H9 (cell line): ENCODE measurements at regions not wholly inside any gene's neighbourhood (a gene's known extent, or its start where the extent isn't known, plus 50 kb on each side); places are given as distances from the start of the nearest gene placed in this dataset.

Experiments used
- DNase-seq: peaks from one replicate; pipeline ENCODE4 v3.0.0-alpha.2; 2017
- H2AFZ ChIP-seq: one replicate; pipeline ENCODE4 v1.6.1; 2013; ENCODE audit warnings: mild to moderate bottlenecking, low read length, control low read depth, moderate library complexity
- H2AK5ac ChIP-seq: 2 replicates; pipeline ENCODE4 v1.6.1; 2013; ENCODE audit warnings: low read length, control low read depth, mixed read lengths; ENCODE audit not compliant: insufficient read length
- H2BK120ac ChIP-seq: one replicate; pipeline ENCODE4 v1.6.1; 2013; ENCODE audit warnings: low read depth, mild to moderate bottlenecking, low read length, control low read depth, inconsistent platforms; ENCODE audit not compliant: poor library complexity, severe bottlenecking
- H2BK12ac ChIP-seq: 2 replicates; pipeline ENCODE4 v1.6.1; 2013; ENCODE audit warnings: low read length, control low read depth, mixed read lengths, low read depth; ENCODE audit not compliant: insufficient read length
- H2BK15ac ChIP-seq: 2 replicates; pipeline ENCODE4 v1.6.1; 2013; ENCODE audit warnings: low read depth, low read length, control low read depth
- H2BK20ac ChIP-seq: one replicate; pipeline ENCODE4 v1.6.1; 2013; ENCODE audit warnings: low read depth, mild to moderate bottlenecking, low read length, control low read depth, inconsistent platforms; ENCODE audit not compliant: poor library complexity, severe bottlenecking
- H2BK5ac ChIP-seq: 2 replicates; pipeline ENCODE4 v1.6.1; 2013; ENCODE audit warnings: low read length, control low read depth, mixed read lengths; ENCODE audit not compliant: insufficient read length
- H3K14ac ChIP-seq: 2 replicates; pipeline ENCODE4 v1.6.1; 2013; ENCODE audit warnings: low read length, control low read depth; ENCODE audit not compliant: insufficient read depth
- H3K18ac ChIP-seq: 2 replicates; pipeline ENCODE4 v1.6.1; 2013; ENCODE audit warnings: low read depth, mild to moderate bottlenecking, mixed read lengths, low read length, control low read depth; ENCODE audit not compliant: insufficient read length
- H3K23ac ChIP-seq: 2 replicates; pipeline ENCODE4 v1.6.1; 2013; ENCODE audit warnings: low read length, control low read depth, mixed read lengths, low read depth; ENCODE audit not compliant: insufficient read length
- H3K23me2 ChIP-seq: 2 replicates; pipeline ENCODE4 v1.6.1; 2013; ENCODE audit warnings: low read depth, mild to moderate bottlenecking, mixed read lengths, low read length, control low read depth; ENCODE audit not compliant: insufficient read length, poor library complexity, severe bottlenecking
- H3K27ac ChIP-seq: 2 replicates; pipeline ENCODE4 v1.5.1; 2013; ENCODE audit warnings: low read length, control low read depth, mixed read lengths, low read depth; ENCODE audit not compliant: insufficient read length
- H3K27me3 ChIP-seq: 2 replicates; pipeline ENCODE4 v1.6.1; 2013; ENCODE audit warnings: low read length, control low read depth, inconsistent platforms; ENCODE audit not compliant: insufficient read depth
- H3K4ac ChIP-seq: 2 replicates; pipeline ENCODE4 v1.6.1; 2013; ENCODE audit warnings: low read depth, mild to moderate bottlenecking, control low read depth, inconsistent platforms, low read length, moderate library complexity
- H3K4me1 ChIP-seq: 2 replicates; pipeline ENCODE4 v1.6.1; 2013; ENCODE audit warnings: low read length, control low read depth, inconsistent platforms; ENCODE audit not compliant: insufficient read depth
- H3K4me2 ChIP-seq: 2 replicates; pipeline ENCODE4 v1.6.1; 2013; ENCODE audit warnings: low read length, control low read depth, mixed read lengths; ENCODE audit not compliant: insufficient read length, insufficient read depth
- H3K56ac ChIP-seq: 2 replicates; pipeline ENCODE4 v1.6.1; 2013; ENCODE audit warnings: low read depth, mild to moderate bottlenecking, mixed read lengths, low read length, control low read depth; ENCODE audit not compliant: insufficient read length
- H3K79me1 ChIP-seq: 2 replicates; pipeline ENCODE4 v1.6.1; 2013; ENCODE audit warnings: low read depth, mild to moderate bottlenecking, moderate library complexity, low read length, control low read depth, inconsistent platforms; ENCODE audit not compliant: insufficient read depth, poor library complexity, severe bottlenecking
- H3K79me2 ChIP-seq: 2 replicates; pipeline ENCODE4 v1.6.1; 2013; ENCODE audit warnings: low read length, control low read depth, inconsistent platforms; ENCODE audit not compliant: insufficient read depth
- H3K9ac ChIP-seq: 2 replicates; pipeline ENCODE4 v1.6.1; 2013; ENCODE audit warnings: low read length, control low read depth, mixed read lengths; ENCODE audit not compliant: insufficient read length; ENCODE audit errors: extremely low read depth
- H3K9me3 ChIP-seq: one replicate; pipeline ENCODE4 v1.6.1; 2013; ENCODE audit warnings: low read depth, low read length, inconsistent platforms; ENCODE audit not compliant: control insufficient read depth
- H3T11ph ChIP-seq: one replicate; pipeline ENCODE4 v1.6.1; 2013; ENCODE audit warnings: mild to moderate bottlenecking, low read length, control low read depth, inconsistent platforms
- H4K20me1 ChIP-seq: one replicate; pipeline ENCODE4 v1.6.1; 2013; ENCODE audit not compliant: control insufficient read depth, insufficient read length, insufficient read depth
- H4K5ac ChIP-seq: 2 replicates; pipeline ENCODE4 v1.6.1; 2013; ENCODE audit warnings: low read depth, mild to moderate bottlenecking, mixed read lengths, low read length, control low read depth; ENCODE audit not compliant: insufficient read length
- H4K8ac ChIP-seq: replicated peaks from 2 replicates; pipeline ENCODE4 v1.6.1; 2013; ENCODE audit warnings: low read length, control low read depth, mixed read lengths, low read depth; ENCODE audit not compliant: insufficient read length
- H4K91ac ChIP-seq: 2 replicates; pipeline ENCODE4 v1.6.1; 2013; ENCODE audit warnings: low read depth, mild to moderate bottlenecking, moderate library complexity, mixed read lengths, low read length, control low read depth; ENCODE audit not compliant: insufficient read length
- H3K27ac Mint-ChIP-seq, 3 experiments: 2 replicates in 2 of 3; 3 replicates in 1 of 3; pipeline ENCODE4 v1.8.0; 2020 to 2021; ENCODE audit warnings: mixed read lengths in 3 of 3, mild to moderate bottlenecking in 1 of 3, moderate library complexity in 1 of 3
- H3K27me3 Mint-ChIP-seq: 2 replicates; pipeline ENCODE4 v1.8.0; 2021; ENCODE audit warnings: low read depth, mild to moderate bottlenecking, moderate library complexity, mixed read lengths
- H3K36me3 Mint-ChIP-seq, 3 experiments: 2 replicates in 2 of 3; 3 replicates in 1 of 3; pipeline ENCODE4 v1.8.0; 2020 to 2021; ENCODE audit warnings: low read depth in 3 of 3, mixed read lengths in 3 of 3; ENCODE audit not compliant: insufficient read depth in 1 of 3
- H3K4me1 Mint-ChIP-seq, 2 experiments: 2 replicates each; pipeline ENCODE4 v1.8.0; 2020; ENCODE audit warnings: mixed read lengths in 2 of 2
- H3K4me3 Mint-ChIP-seq, 2 experiments: 2 replicates in 1 of 2; 3 replicates in 1 of 2; pipeline ENCODE4 v1.8.0; 2020 to 2021; ENCODE audit warnings: mild to moderate bottlenecking in 2 of 2, mixed read lengths in 2 of 2, moderate library complexity in 1 of 2
- H3K9me3 Mint-ChIP-seq, 2 experiments: 2 replicates in 1 of 2; 3 replicates in 1 of 2; pipeline ENCODE4 v1.8.0; 2020; ENCODE audit warnings: mild to moderate bottlenecking in 2 of 2, mixed read lengths in 2 of 2, moderate library complexity in 1 of 2
- WGBS: extraction: QIAGEN DNeasy Blood & Tissue Kit; methylation state at CpG from one replicate; pipeline ENCODE4 v1.1.7; 2013; ENCODE audit warnings: missing lambda C conversion rate, low lambda C conversion rate, mixed read lengths; ENCODE audit not compliant: insufficient read length; ENCODE audit errors: extremely low coverage; 5-methylcytosine and 5-hydroxymethylcytosine counted together
- TF ChIP-seq, protein P1 (sequence below): fragments of 200-600 bp; sonication (generic); conservative IDR thresholded peaks from 3 replicates; pipeline ENCODE4 v1.8.0; 2021; ENCODE audit warnings: antibody characterized with exemption, mild to moderate bottlenecking

DNA sequence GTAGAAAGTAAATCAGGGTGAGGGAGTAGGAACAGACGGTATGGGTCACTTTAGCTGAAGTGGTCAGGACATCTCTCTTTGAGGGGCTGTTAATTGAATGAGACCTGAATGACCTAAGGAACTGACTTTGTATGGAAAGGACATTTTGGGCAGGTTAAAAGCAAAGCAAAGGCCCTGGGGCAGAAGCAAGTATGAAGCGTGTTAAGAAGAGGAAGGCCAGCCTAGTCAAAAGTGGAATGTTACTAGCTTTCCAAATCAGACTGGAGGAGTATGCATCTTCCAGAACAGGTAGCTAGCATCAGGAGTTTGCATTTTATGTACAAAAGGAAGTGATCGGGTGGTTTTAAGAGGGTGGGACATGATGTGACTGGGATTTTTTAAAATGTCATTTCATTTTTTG is 70.9 kb upstream of the PCGF5 start:
- peaks cover 26% of the 10 kb centered on the region for H3K27me3 Mint-ChIP-seq
- no CpG with 5 or more reads among the region's 3 CpGs for WGBS
- no peaks in the 10 kb centered on the region for H3K9me3 Mint-ChIP-seq
- H3T11ph ChIP-seq: no peak overlapping the region
- no peak overlapping the region for H3K9ac ChIP-seq
- no peak overlapping the region for H3K14ac ChIP-seq
- TF ChIP-seq, protein P1, sequence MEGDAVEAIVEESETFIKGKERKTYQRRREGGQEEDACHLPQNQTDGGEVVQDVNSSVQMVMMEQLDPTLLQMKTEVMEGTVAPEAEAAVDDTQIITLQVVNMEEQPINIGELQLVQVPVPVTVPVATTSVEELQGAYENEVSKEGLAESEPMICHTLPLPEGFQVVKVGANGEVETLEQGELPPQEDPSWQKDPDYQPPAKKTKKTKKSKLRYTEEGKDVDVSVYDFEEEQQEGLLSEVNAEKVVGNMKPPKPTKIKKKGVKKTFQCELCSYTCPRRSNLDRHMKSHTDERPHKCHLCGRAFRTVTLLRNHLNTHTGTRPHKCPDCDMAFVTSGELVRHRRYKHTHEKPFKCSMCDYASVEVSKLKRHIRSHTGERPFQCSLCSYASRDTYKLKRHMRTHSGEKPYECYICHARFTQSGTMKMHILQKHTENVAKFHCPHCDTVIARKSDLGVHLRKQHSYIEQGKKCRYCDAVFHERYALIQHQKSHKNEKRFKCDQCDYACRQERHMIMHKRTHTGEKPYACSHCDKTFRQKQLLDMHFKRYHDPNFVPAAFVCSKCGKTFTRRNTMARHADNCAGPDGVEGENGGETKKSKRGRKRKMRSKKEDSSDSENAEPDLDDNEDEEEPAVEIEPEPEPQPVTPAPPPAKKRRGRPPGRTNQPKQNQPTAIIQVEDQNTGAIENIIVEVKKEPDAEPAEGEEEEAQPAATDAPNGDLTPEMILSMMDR: no peak
- H3K4me1 Mint-ChIP-seq: peaks cover 4 to 6% of the 10 kb centered on the region in 2 experiments; a peak in 3 of 4 replicates
- no peak overlapping the region for H3K4ac ChIP-seq
- no peaks in the 10 kb centered on the region for H3K79me2 ChIP-seq
- no peaks in the 10 kb centered on the region for H3K9me3 ChIP-seq
- no peaks in the 10 kb centered on the region for H4K20me1 ChIP-seq
- H4K5ac ChIP-seq: no peak overlapping the region
- H2AK5ac ChIP-seq: no peak overlapping the region
- H3K27me3 ChIP-seq: no peaks in the 10 kb centered on the region
- DNase-seq: no peak
- H3K4me1 ChIP-seq: no peaks in the 10 kb centered on the region
- H2BK120ac ChIP-seq: no peak overlapping the region
- no peaks in the 10 kb centered on the region for H3K23me2 ChIP-seq
- H3K18ac ChIP-seq: no peak overlapping the region
- no peak overlapping the region for H3K23ac ChIP-seq
- no peaks in the 10 kb centered on the region for H3K79me1 ChIP-seq
- H3K4me3 Mint-ChIP-seq: no peak overlapping the region
- H2BK5ac ChIP-seq: no peak overlapping the region
- no peak overlapping the region for H3K56ac ChIP-seq
- no peak overlapping the region for H3K27ac Mint-ChIP-seq
- no peak overlapping the region for H3K4me2 ChIP-seq
- no peaks in the 10 kb centered on the region for H3K36me3 Mint-ChIP-seq
- no peak overlapping the region for H4K8ac ChIP-seq
- no peak overlapping the region for H2BK20ac ChIP-seq
- H3K27ac ChIP-seq: no peak overlapping the region
- H4K91ac ChIP-seq: no peak overlapping the region
- no peak overlapping the region for H2BK12ac ChIP-seq
- H2BK15ac ChIP-seq: no peak overlapping the region
- no peak overlapping the region for H2AFZ ChIP-seq
